HG03103 (cell line): ENCODE measurements at regions not wholly inside any gene's neighbourhood (a gene's known extent, or its start where the extent isn't known, plus 50 kb on each side); places are given as distances from the start of the nearest gene placed in this dataset.

Experiments used
- ATAC-seq: cut with Tn5 transposase; IDR thresholded peaks from one replicate; pipeline ENCODE4 v1.9.1; 2021; ENCODE audit warnings: low read depth; ENCODE audit not compliant: unreplicated experiment

- no peak for ATAC-seq
Observed at GRCh38 chr1:56235909-56236510, 343.4 kb downstream of the PLPP3 start.

- no peak for ATAC-seq
Observed at GRCh38 chr1:56229186-56229585, 350.2 kb downstream of the PLPP3 start.

- ATAC-seq = no peak
Observed at GRCh38 chr1:56227886-56228285, 351.5 kb downstream of the PLPP3 start.

GRCh38 chr1:56227401-56227800 is 352.0 kb downstream of the PLPP3 start:
- ATAC-seq = no peak

- no peak for ATAC-seq
Observed at GRCh38 chr1:56225964-56226815, 353.2 kb downstream of the PLPP3 start.

GRCh38 chr1:56223968-56224367 is 355.4 kb downstream of the PLPP3 start:
- ATAC-seq = no peak

- ATAC-seq = no peak
Observed at GRCh38 chr1:56222914-56223540, 356.3 kb downstream of the PLPP3 start.

GRCh38 chr1:56220021-56220420 is 359.3 kb downstream of the PLPP3 start:
- no peak for ATAC-seq

- no peak for ATAC-seq
Observed at GRCh38 chr1:56218023-56218422, 361.3 kb downstream of the PLPP3 start.

GRCh38 chr1:56216218-56216617 is 363.1 kb downstream of the PLPP3 start:
- ATAC-seq = no peak

GRCh38 chr1:56215771-56216170 is 363.6 kb downstream of the PLPP3 start:
- ATAC-seq = no peak

- ATAC-seq = no peak
Observed at GRCh38 chr1:56215086-56215485, 364.3 kb downstream of the PLPP3 start.

GRCh38 chr1:56213068-56213467 is 366.3 kb downstream of the PLPP3 start:
- no peak for ATAC-seq

GRCh38 chr1:56212143-56212542 is 367.2 kb downstream of the PLPP3 start:
- ATAC-seq = no peak

- ATAC-seq = no peak
Observed at GRCh38 chr1:56206391-56206790, 373.0 kb downstream of the PLPP3 start.

GRCh38 chr1:56204206-56204605 is 375.2 kb downstream of the PLPP3 start:
- no peak for ATAC-seq

GRCh38 chr1:56202796-56203492 is 376.4 kb downstream of the PLPP3 start:
- no peak for ATAC-seq

GRCh38 chr1:56202186-56202585 is 377.2 kb downstream of the PLPP3 start:
- no peak for ATAC-seq

- no peak for ATAC-seq
Observed at GRCh38 chr1:56200896-56201295, 378.5 kb downstream of the PLPP3 start.

- no peak for ATAC-seq
Observed at GRCh38 chr1:56200442-56200841, 378.9 kb downstream of the PLPP3 start.

- no peak for ATAC-seq
Observed at GRCh38 chr1:56199956-56200355, 379.4 kb downstream of the PLPP3 start.
